ENCODE measurements at regions not wholly inside any gene's neighbourhood (a gene's known extent, or its start where the extent isn't known, plus 50 kb on each side); places are given as distances from the start of the nearest gene placed in this dataset.

GRCh38 chr3:177842743-177843734, 645.8 kb upstream of the TBL1XR1 start:
- CTCF ChIA-PET, result no interaction called here
- Histone ChIP-seq H3K9ac (ENCODE audit: low read length) (no peak overlapping the region), H2AFZ (ENCODE audit: low read length) (no peak overlapping the region), H3K4me1 (ENCODE audit: insufficient read depth, low read length) (no peaks in the 10 kb centered on the region), H3K4me2 (ENCODE audit: low read length) (no peak overlapping the region), H3K9me2 (replicated peaks; ENCODE audit: low read length) (no peaks in the 10 kb centered on the region), H3K79me2 (ENCODE audit: low read length) (no peaks in the 10 kb centered on the region), H3K4me3 (ENCODE audit: low read length) (no peak overlapping the region), H4K20me1 (ENCODE audit: low read length) (no peaks in the 10 kb centered on the region), H3K27ac (ENCODE audit: low read length) (no peak overlapping the region), H3K9me3 (ENCODE audit: low read length) (no peaks in the 10 kb centered on the region), H3K36me3 (ENCODE audit: low read depth, low read length) (no peaks in the 10 kb centered on the region), H3K27me3 (ENCODE audit: low read length) (no peaks in the 10 kb centered on the region), H3F3A (ENCODE audit: low read length, unreplicated experiment) (no peaks in the 10 kb centered on the region)
- POLR2A ChIA-PET (ENCODE audit: unreplicated experiment), result interaction anchor here (0.6 kb wide), 1 partner anchor 8 kb away, joined by 5 read pairs; no protein-coding TSS in a partner anchor
- DNase-seq, result no peak
- BruUV-seq (replicated peaks), result no TSS peak
- intact Hi-C loops (cut with micrococcal nuclease), result no loop called here
- ATAC-seq, result peak; percentile 27; the same call in 1 of the 2 replicates
- TF ChIP-seq EZH2phosphoT487 (IDR thresholded peaks at IDR 0.05; ENCODE audit: borderline replicate concordance, low read length) (no peak), EZH2 (IDR thresholded peaks at IDR 0.05; ENCODE audit: low read length, unreplicated experiment) (no peak), CTCF (conservative IDR thresholded peaks at IDR 0.05; ENCODE audit: low read depth, low read length) (no peak)

GRCh38 chr3:177852001-177852807, 654.9 kb upstream of the TBL1XR1 start:
- H3K27me3 ChIP-seq (ENCODE audit: low read length), result no peaks in the 10 kb centered on the region
- H3K36me3 ChIP-seq (ENCODE audit: low read depth, low read length), result no peaks in the 10 kb centered on the region
- intact Hi-C loops (cut with micrococcal nuclease), result loop anchor here (5.0 kb wide), 1 partner anchor 80 kb away; no protein-coding TSS in a partner anchor
- peak overlapping the region; percentile 25 for H3K27ac ChIP-seq (ENCODE audit: low read length)
- H3K9me2 ChIP-seq (replicated peaks; ENCODE audit: low read length), result 0 out of 2 replicates have a peak, but pooled peaks cover 4% of the 10 kb centered on the region
- peak overlapping the region; percentile 45 for H3K4me2 ChIP-seq (ENCODE audit: low read length)
- no peaks in the 10 kb centered on the region for H3K79me2 ChIP-seq (ENCODE audit: low read length)
- TF ChIP-seq EZH2 (IDR thresholded peaks at IDR 0.05; ENCODE audit: low read length, unreplicated experiment) (no peak), CTCF (conservative IDR thresholded peaks at IDR 0.05; ENCODE audit: low read depth, low read length) (no peak), EZH2phosphoT487 (IDR thresholded peaks at IDR 0.05; ENCODE audit: borderline replicate concordance, low read length) (no peak)
- DNase-seq, result peak; percentile 71
- no peaks in the 10 kb centered on the region for H3K9me3 ChIP-seq (ENCODE audit: low read length)
- H3F3A ChIP-seq (ENCODE audit: low read length, unreplicated experiment), result no peaks in the 10 kb centered on the region
- ATAC-seq, result peak; percentile 97
- CTCF ChIA-PET, result no interaction called here
- POLR2A ChIA-PET (ENCODE audit: unreplicated experiment), result no interaction called here
- no peaks in the 10 kb centered on the region for H4K20me1 ChIP-seq (ENCODE audit: low read length)
- no peak overlapping the region for H2AFZ ChIP-seq (ENCODE audit: low read length)
- H3K4me3 ChIP-seq (ENCODE audit: low read length), result no peak overlapping the region
- no peak overlapping the region for H3K9ac ChIP-seq (ENCODE audit: low read length)
- peaks cover 18% of the 10 kb centered on the region for H3K4me1 ChIP-seq (ENCODE audit: insufficient read depth, low read length)
- BruUV-seq (replicated peaks), result no TSS peak

All from PC-3 (cell line).